Astrocyte (in vitro differentiated cells and primary cell): ENCODE measurements at regions not wholly inside any gene's neighbourhood (a gene's known extent, or its start where the extent isn't known, plus 50 kb on each side); places are given as distances from the start of the nearest gene placed in this dataset.

Experiments
- CTCF ChIP-seq: IDR thresholded peaks from 2 replicates; pipeline ENCODE4 v1.5.1; 2011; ENCODE audit warnings: low read depth, mild to moderate bottlenecking, inconsistent platforms, low read length, moderate library complexity; ENCODE audit not compliant: insufficient read depth
- EZH2 ChIP-seq: IDR thresholded peaks from 2 replicates; pipeline ENCODE4 v1.6.1; 2012; ENCODE audit warnings: mild to moderate bottlenecking, low read length, inconsistent platforms; ENCODE audit not compliant: insufficient read depth

GRCh38 chr11:115872416-115872815, 368.2 kb upstream of the CADM1 start:
- TF ChIP-seq CTCF (no peak), EZH2 (no peak)
